Colonic mucosa (tissue), 4 donors: ENCODE measurements at regions not wholly inside any gene's neighbourhood (a gene's known extent, or its start where the extent isn't known, plus 50 kb on each side); places are given as distances from the start of the nearest gene placed in this dataset.

Source experiments
- DNase-seq: peaks from one replicate; pipeline ENCODE4 v3.0.0-alpha.2; 2020
- H3K27ac ChIP-seq: fragments of 200-600 bp; one replicate; pipeline ENCODE4 v1.8.0; 2021
- H3K27me3 ChIP-seq: fragments of 200-600 bp; one replicate; pipeline ENCODE4 v1.8.0; 2021
- H3K36me3 ChIP-seq: fragments of 200-600 bp; one replicate; pipeline ENCODE4 v1.8.0; 2021
- H3K4me1 ChIP-seq: fragments of 200-600 bp; one replicate; pipeline ENCODE4 v1.8.0; 2021; ENCODE audit warnings: mild to moderate bottlenecking
- H3K4me3 ChIP-seq: fragments of 200-600 bp; one replicate; pipeline ENCODE4 v1.8.0; 2021
- H3K9ac ChIP-seq, 2 donors: one replicate each; pipeline ENCODE4 v1.7.0; 2013; ENCODE audit warnings: control low read depth in 2 of 2, low read depth in 2 of 2, low read length in 2 of 2
- H3K9me3 ChIP-seq: fragments of 200-600 bp; one replicate; pipeline ENCODE4 v1.8.0; 2021
- intact Hi-C: fragments of 100-400 bp; cut with DNase I; formaldehyde crosslinking; loops from one replicate; pipeline ENCODE4 v1.14.1; 2022
- TF ChIP-seq, protein P1 (sequence below): fragments of 200-600 bp; IDR thresholded peaks from one replicate; pipeline ENCODE4 v1.8.0; 2022; ENCODE audit warnings: antibody characterized with exemption, mild to moderate bottlenecking
- donor health status: healthy.
- donor health status: DM: no; HTN: no; CAD: no.
- donor health status: DM: no; HTN: no; CAD: no.

- H3K36me3 ChIP-seq: no peaks in the 10 kb centered on the region
- H3K9ac ChIP-seq: no peak overlapping the region
- no peak for DNase-seq
- H3K4me3 ChIP-seq: no peak overlapping the region
- TF ChIP-seq, protein P1, sequence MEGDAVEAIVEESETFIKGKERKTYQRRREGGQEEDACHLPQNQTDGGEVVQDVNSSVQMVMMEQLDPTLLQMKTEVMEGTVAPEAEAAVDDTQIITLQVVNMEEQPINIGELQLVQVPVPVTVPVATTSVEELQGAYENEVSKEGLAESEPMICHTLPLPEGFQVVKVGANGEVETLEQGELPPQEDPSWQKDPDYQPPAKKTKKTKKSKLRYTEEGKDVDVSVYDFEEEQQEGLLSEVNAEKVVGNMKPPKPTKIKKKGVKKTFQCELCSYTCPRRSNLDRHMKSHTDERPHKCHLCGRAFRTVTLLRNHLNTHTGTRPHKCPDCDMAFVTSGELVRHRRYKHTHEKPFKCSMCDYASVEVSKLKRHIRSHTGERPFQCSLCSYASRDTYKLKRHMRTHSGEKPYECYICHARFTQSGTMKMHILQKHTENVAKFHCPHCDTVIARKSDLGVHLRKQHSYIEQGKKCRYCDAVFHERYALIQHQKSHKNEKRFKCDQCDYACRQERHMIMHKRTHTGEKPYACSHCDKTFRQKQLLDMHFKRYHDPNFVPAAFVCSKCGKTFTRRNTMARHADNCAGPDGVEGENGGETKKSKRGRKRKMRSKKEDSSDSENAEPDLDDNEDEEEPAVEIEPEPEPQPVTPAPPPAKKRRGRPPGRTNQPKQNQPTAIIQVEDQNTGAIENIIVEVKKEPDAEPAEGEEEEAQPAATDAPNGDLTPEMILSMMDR: no peak
- no peak overlapping the region for H3K27ac ChIP-seq
- H3K27me3 ChIP-seq: no peaks in the 10 kb centered on the region
- intact Hi-C loops: no loop called here
- no peaks in the 10 kb centered on the region for H3K4me1 ChIP-seq
- H3K9me3 ChIP-seq: no peaks in the 10 kb centered on the region
These were observed 438.0 kb upstream of the ZFHX3 start for GRCh38 chr16:73485880-73486279.

GRCh38 chr16:73483934-73484711 is 436.2 kb upstream of the ZFHX3 start:
- no peaks in the 10 kb centered on the region for H3K4me1 ChIP-seq
- no peak overlapping the region for H3K9ac ChIP-seq
- no peaks in the 10 kb centered on the region for H3K36me3 ChIP-seq
- no peak for DNase-seq
- TF ChIP-seq, protein P1: no peak
- H3K27me3 ChIP-seq: no peaks in the 10 kb centered on the region
- no peaks in the 10 kb centered on the region for H3K9me3 ChIP-seq
- intact Hi-C loops: no loop called here
- H3K4me3 ChIP-seq: no peak overlapping the region
- no peak overlapping the region for H3K27ac ChIP-seq

DNA sequence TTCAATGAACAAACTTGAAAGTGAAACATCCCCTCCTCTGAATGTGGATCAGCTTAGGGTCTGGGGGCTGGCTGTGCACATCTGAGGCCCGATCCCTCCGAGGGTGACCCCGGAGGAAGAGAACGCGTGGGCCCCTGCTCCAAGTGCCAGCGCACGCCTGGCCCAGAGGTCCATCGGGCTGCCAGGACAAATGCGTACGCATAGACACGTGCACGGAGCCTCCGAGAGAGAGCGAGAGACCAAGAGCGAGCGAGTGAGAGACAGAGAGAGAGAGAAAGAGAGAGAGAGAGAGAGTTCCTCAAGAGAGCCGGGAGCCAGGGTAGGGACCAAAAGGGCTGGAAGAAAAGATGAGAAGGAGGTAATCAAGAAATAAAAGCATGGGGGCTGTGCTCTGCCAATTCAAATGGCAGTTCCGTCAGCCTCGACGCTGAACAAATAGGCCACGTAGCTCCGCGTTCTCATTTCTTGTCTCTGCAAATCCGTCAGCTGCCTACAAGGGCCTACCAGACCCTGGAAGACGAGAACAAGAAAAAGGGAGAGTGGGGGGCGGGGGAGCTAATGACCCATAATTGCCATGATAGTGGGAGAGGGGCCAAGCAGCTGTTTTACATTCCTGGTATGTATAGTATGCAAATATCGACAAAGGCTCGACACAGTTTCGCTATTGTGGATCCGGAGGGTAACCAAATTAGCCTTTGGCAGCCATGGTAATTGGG is 435.3 kb upstream of the ZFHX3 start:
- no peak overlapping the region for H3K27ac ChIP-seq
- H3K4me1 ChIP-seq: no peaks in the 10 kb centered on the region
- no peaks in the 10 kb centered on the region for H3K27me3 ChIP-seq
- H3K36me3 ChIP-seq: no peaks in the 10 kb centered on the region
- no peak overlapping the region for H3K9ac ChIP-seq
- intact Hi-C loops: no loop called here
- H3K4me3 ChIP-seq: no peak overlapping the region
- TF ChIP-seq, protein P1: no peak
- no peaks in the 10 kb centered on the region for H3K9me3 ChIP-seq
- no peak for DNase-seq

- TF ChIP-seq, protein P1: no peak
- Histone ChIP-seq H3K4me1 (no peaks in the 10 kb centered on the region), H3K9ac (no peak overlapping the region), H3K27me3 (no peaks in the 10 kb centered on the region), H3K36me3 (no peaks in the 10 kb centered on the region), H3K27ac (no peak overlapping the region), H3K9me3 (no peaks in the 10 kb centered on the region), H3K4me3 (no peak overlapping the region)
- intact Hi-C loops: no loop called here
- DNase-seq: no peak
These were observed 434.4 kb upstream of the ZFHX3 start for GRCh38 chr16:73482310-73482709.

- Histone ChIP-seq H3K9ac (no peak overlapping the region), H3K27ac (no peak overlapping the region), H3K4me1 (no peaks in the 10 kb centered on the region), H3K4me3 (no peak overlapping the region), H3K36me3 (no peaks in the 10 kb centered on the region), H3K9me3 (no peaks in the 10 kb centered on the region), H3K27me3 (no peaks in the 10 kb centered on the region)
- TF ChIP-seq, protein P1: no peak
- no peak for DNase-seq
- intact Hi-C loops: no loop called here
These were observed 432.5 kb upstream of the ZFHX3 start for GRCh38 chr16:73480381-73480780.
